IPS DF 6.9 (cell line): ENCODE measurements at regions not wholly inside any gene's neighbourhood (a gene's known extent, or its start where the extent isn't known, plus 50 kb on each side); places are given as distances from the start of the nearest gene placed in this dataset.

Source experiments
- DNase-seq: peaks from one replicate; pipeline ENCODE4 v3.0.0-alpha.2; 2013; ENCODE audit warnings: low read depth, low spot score
- H3K27ac ChIP-seq: one replicate; pipeline ENCODE4 v1.5.1; 2013; ENCODE audit warnings: low read length, control low read depth
- H3K27me3 ChIP-seq: 2 replicates; pipeline ENCODE4 v1.6.1; 2013; ENCODE audit warnings: mild to moderate bottlenecking, low read length; ENCODE audit not compliant: control insufficient read depth, insufficient read depth
- H3K36me3 ChIP-seq: 2 replicates; pipeline ENCODE4 v1.6.1; 2013; ENCODE audit warnings: low read length; ENCODE audit not compliant: control insufficient read depth, insufficient read depth
- H3K4me1 ChIP-seq: 2 replicates; pipeline ENCODE4 v1.6.1; 2013; ENCODE audit warnings: low read length; ENCODE audit not compliant: control insufficient read depth, insufficient read depth
- H3K4me3 ChIP-seq: 2 replicates; pipeline ENCODE4 v1.5.1; 2013; ENCODE audit warnings: mild to moderate bottlenecking, low read length
- H3K9me3 ChIP-seq: 2 replicates; pipeline ENCODE4 v1.6.1; 2013; ENCODE audit warnings: low read length, inconsistent platforms; ENCODE audit not compliant: control insufficient read depth, insufficient read depth
- WGBS: extraction: QIAGEN DNeasy Blood & Tissue Kit; methylation state at CpG from one replicate; pipeline ENCODE4 v1.1.7; 2013; ENCODE audit warnings: mixed read lengths, missing lambda C conversion rate; ENCODE audit not compliant: insufficient read length, insufficient coverage; 5-methylcytosine and 5-hydroxymethylcytosine counted together

- Histone ChIP-seq H3K27ac (no peak overlapping the region), H3K4me3 (no peak overlapping the region), H3K36me3 (no peaks in the 10 kb centered on the region), H3K4me1 (no peaks in the 10 kb centered on the region), H3K27me3 (no peaks in the 10 kb centered on the region), H3K9me3 (no peaks in the 10 kb centered on the region)
- no peak for DNase-seq
- no CpG with 5 or more reads among the region's 5 CpGs for WGBS
Observed at GRCh38 chr6:98589536-98589935, 244.8 kb upstream of the POU3F2 start.

DNA sequence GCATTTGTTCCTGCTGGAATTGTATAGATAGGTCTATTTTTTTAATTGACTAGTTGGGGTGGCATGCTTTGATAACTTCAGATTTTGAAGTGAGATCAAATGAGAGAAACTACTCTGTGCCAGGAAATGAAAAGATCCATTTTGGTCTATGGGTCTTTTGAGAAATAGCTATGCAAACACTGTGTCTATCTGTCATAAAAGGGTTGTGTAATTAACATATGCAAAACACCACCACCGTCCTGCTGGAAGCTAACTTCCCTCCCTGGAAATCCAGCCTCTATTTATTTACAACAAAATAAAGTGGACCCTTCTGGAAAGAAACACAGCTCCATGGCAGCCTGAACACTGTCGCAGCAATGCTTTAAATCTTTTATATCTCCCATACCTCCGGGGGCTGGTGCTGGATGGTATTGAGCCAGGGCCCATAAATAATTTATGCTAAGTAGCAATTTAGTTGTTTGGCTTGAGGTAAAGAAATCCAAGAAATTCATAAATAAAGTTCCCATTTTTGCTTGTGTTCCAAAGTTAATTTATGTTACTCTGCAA is 244.2 kb upstream of the POU3F2 start:
- Histone ChIP-seq H3K4me3 (no peak overlapping the region), H3K9me3 (no peaks in the 10 kb centered on the region), H3K27me3 (no peaks in the 10 kb centered on the region), H3K27ac (no peak overlapping the region), H3K4me1 (no peaks in the 10 kb centered on the region), H3K36me3 (no peaks in the 10 kb centered on the region)
- no CpG with 5 or more reads among the region's 3 CpGs for WGBS
- no peak for DNase-seq

GRCh38 chr6:98590997-98591396 is 243.4 kb upstream of the POU3F2 start:
- no peak for DNase-seq
- no peaks in the 10 kb centered on the region for H3K4me1 ChIP-seq
- no peaks in the 10 kb centered on the region for H3K9me3 ChIP-seq
- WGBS: no CpG with 5 or more reads among the region's 2 CpGs
- no peak overlapping the region for H3K27ac ChIP-seq
- no peaks in the 10 kb centered on the region for H3K36me3 ChIP-seq
- no peak overlapping the region for H3K4me3 ChIP-seq
- no peaks in the 10 kb centered on the region for H3K27me3 ChIP-seq

DNA sequence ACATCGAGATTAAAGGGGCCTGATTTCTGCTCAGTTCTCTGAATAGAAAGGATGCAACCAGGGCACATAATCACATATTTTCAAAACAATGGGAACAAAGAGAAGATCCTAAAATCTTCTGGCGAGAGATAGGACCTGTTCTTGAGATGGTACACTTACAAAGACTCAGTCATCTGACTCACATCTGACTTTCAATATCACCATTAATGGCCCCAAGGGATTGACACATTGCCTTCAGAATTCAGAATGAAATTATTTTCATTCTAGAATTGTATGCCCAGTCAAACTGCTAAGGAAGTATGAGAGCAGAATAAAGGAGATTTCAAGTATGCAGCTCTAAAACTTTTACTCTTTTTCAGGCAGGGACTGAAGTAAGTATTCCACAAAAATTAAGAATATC is 240.7 kb upstream of the POU3F2 start:
- Histone ChIP-seq H3K27me3 (no peaks in the 10 kb centered on the region), H3K36me3 (no peaks in the 10 kb centered on the region), H3K4me3 (no peak overlapping the region), H3K9me3 (no peaks in the 10 kb centered on the region), H3K27ac (no peak overlapping the region), H3K4me1 (no peaks in the 10 kb centered on the region)
- DNase-seq: no peak
- WGBS: no CpG with 5 or more reads among the region's 2 CpGs

- Histone ChIP-seq H3K4me1 (no peaks in the 10 kb centered on the region), H3K4me3 (no peak overlapping the region), H3K9me3 (no peaks in the 10 kb centered on the region), H3K36me3 (no peaks in the 10 kb centered on the region), H3K27me3 (no peaks in the 10 kb centered on the region), H3K27ac (no peak overlapping the region)
- no CpG with 5 or more reads among the region's 5 CpGs for WGBS
- no peak for DNase-seq
Observed at GRCh38 chr6:98601716-98602115, 232.7 kb upstream of the POU3F2 start.

- Histone ChIP-seq H3K36me3 (no peaks in the 10 kb centered on the region), H3K4me1 (no peaks in the 10 kb centered on the region), H3K4me3 (no peak overlapping the region), H3K9me3 (no peaks in the 10 kb centered on the region), H3K27ac (no peak overlapping the region), H3K27me3 (no peaks in the 10 kb centered on the region)
- DNase-seq: no peak
- WGBS: no CpG with 5 or more reads among the region's 1 CpG
Observed at GRCh38 chr6:98605705-98606104, 228.7 kb upstream of the POU3F2 start.

GRCh38 chr6:98627129-98627775 is 207.1 kb upstream of the POU3F2 start:
- Histone ChIP-seq H3K4me3 (no peak overlapping the region), H3K9me3 (no peaks in the 10 kb centered on the region), H3K36me3 (no peaks in the 10 kb centered on the region), H3K4me1 (peaks cover 1% of the 10 kb centered on the region; the same call in 1 of the 2 replicates), H3K27ac (no peak overlapping the region), H3K27me3 (no peaks in the 10 kb centered on the region)
- WGBS: no CpG with 5 or more reads among the region's 4 CpGs
- DNase-seq: peak; percentile 20

DNA sequence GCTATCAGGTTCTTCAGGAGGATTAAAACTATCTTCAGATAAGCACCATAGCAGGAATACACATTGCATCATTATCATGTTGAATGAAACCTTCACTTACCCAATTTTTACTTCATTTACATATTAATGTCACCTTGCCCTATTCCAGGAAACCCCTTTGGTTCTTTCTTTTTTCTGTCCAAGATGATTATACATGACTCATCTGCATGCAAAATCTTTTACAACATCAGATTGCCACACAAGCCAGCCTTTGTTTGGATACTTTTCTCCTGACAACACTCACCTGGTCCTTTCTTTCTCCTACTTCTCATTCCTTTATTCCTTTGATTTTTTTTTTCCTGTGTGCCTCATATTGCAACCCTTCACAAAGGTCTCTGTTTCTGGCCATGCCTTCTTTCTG is 200.5 kb upstream of the POU3F2 start:
- Histone ChIP-seq H3K4me3 (no peak overlapping the region), H3K36me3 (no peaks in the 10 kb centered on the region), H3K9me3 (no peaks in the 10 kb centered on the region), H3K27me3 (no peaks in the 10 kb centered on the region), H3K4me1 (peaks cover 4% of the 10 kb centered on the region; the same call in 1 of the 2 replicates), H3K27ac (no peak overlapping the region)
- DNase-seq: no peak

- Histone ChIP-seq H3K27ac (no peak overlapping the region), H3K4me1 (peaks cover 4% of the 10 kb centered on the region; the same call in 1 of the 2 replicates)
Observed at GRCh38 chr6:98634569-98634968, 199.8 kb upstream of the POU3F2 start.

DNA sequence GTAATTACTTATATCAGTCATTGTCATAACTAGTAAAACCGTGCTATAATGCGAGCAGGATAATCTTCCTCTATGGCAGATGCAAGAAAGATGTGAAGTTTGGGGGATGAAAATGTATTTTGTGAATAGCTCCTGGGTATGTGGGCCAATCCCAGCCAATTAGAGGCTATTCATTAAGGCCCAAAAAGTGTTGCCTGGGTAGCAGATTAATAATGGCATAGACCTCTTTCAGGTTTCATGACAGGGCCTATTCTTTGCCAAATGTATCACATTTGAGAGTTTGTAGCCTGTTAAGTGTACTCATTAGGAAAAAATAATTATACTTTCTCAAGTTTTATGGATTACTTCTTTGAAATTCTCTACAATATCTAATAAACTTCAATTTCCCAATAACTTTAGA is 199.2 kb upstream of the POU3F2 start:
- H3K4me3 ChIP-seq: no peak overlapping the region
- WGBS: no CpG with 5 or more reads among the region's 2 CpGs
- no peaks in the 10 kb centered on the region for H3K9me3 ChIP-seq
- H3K36me3 ChIP-seq: no peaks in the 10 kb centered on the region
- H3K27me3 ChIP-seq: no peaks in the 10 kb centered on the region
- H3K27ac ChIP-seq: no peak overlapping the region
- H3K4me1 ChIP-seq: peaks cover 6% of the 10 kb centered on the region; the same call in 1 of the 2 replicates
- no peak for DNase-seq

More at GRCh38 chr6:98634569-98634968, 199.8 kb upstream of the POU3F2 start:
- no peaks in the 10 kb centered on the region for H3K9me3 ChIP-seq
- no peaks in the 10 kb centered on the region for H3K27me3 ChIP-seq
- no peaks in the 10 kb centered on the region for H3K36me3 ChIP-seq
- no peak overlapping the region for H3K4me3 ChIP-seq
- DNase-seq: no peak
- WGBS: no CpG with 5 or more reads among the region's 3 CpGs

DNA sequence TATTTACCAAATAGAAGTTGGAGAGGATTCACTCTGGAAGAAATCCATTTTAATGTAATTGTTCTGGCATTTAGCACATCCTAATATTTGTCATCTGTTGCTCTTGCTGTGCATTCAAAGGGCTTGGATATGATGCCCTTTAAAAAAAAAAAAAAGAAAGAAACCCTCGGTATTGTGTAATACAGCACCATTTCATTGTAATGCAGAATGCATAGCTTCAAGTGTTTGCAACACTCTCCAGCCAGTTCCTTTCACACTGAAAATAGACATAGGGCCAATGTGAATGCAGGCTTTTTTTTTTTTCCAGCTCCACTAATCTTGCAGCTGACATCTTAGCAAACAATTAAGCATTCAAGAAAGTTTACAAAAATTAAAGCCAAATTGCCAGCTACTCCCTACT is 197.4 kb upstream of the POU3F2 start:
- Histone ChIP-seq H3K27me3 (no peaks in the 10 kb centered on the region), H3K4me1 (peaks cover 4% of the 10 kb centered on the region; the same call in 1 of the 2 replicates), H3K36me3 (no peaks in the 10 kb centered on the region), H3K27ac (no peak overlapping the region), H3K4me3 (no peak overlapping the region), H3K9me3 (no peaks in the 10 kb centered on the region)
- no peak for DNase-seq
- WGBS: no CpG with 5 or more reads among the region's 1 CpG
